ENCODE measurements at regions not wholly inside any gene's neighbourhood (a gene's known extent, or its start where the extent isn't known, plus 50 kb on each side); places are given as distances from the start of the nearest gene placed in this dataset.

DNA sequence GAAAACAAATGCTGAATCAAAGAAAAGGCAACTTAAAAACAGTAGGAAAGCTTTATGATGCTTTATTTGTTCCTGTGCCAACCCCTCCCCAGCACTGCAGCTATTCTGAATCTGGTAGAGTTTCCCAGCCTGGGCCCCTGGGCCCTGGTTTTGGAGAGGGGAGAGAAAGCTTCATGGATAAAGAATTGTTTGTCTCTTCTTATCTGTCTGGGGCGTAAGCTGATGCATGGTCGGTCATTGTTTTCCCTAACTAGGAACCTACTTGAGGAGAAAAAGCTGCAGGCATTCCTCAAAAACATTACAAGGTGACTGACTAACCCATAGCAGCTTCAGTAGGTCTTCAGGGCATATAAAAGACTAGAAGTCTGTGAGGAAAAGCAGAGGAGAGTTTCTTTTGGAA is 758.1 kb upstream of the EPHA7 start:
- Histone ChIP-seq H3K9ac (ENCODE audit: low read length) (no peak overlapping the region), H3K79me2 (replicated peaks; ENCODE audit: insufficient read depth, low read length) (no peaks in the 10 kb centered on the region), H3K27ac (ENCODE audit: low read length) (no peak overlapping the region), H3K27me3 (ENCODE audit: insufficient read depth, low read depth, low read length) (no peaks in the 10 kb centered on the region), H3K9me2 (ENCODE audit: insufficient read depth, low read length) (no peaks in the 10 kb centered on the region), H3K36me3 (ENCODE audit: insufficient read depth, low read length) (no peaks in the 10 kb centered on the region), H2AFZ (ENCODE audit: low read depth, low read length) (no peak overlapping the region), H3F3A (ENCODE audit: insufficient read depth, low read length, poor library complexity, severe bottlenecking) (no peaks in the 10 kb centered on the region), H3K4me3 (ENCODE audit: low read length) (no peak overlapping the region), H3K4me2 (ENCODE audit: low read length) (no peak overlapping the region), H3K9me3 (ENCODE audit: low read length) (no peaks in the 10 kb centered on the region), H4K20me1 (ENCODE audit: insufficient read depth) (no peaks in the 10 kb centered on the region)
- TF ChIP-seq TAF1 (IDR thresholded peaks at IDR 0.05; ENCODE audit: low read depth) (no peak), MXI1 (conservative IDR thresholded peaks at IDR 0.05; ENCODE audit: poor library complexity, severe bottlenecking) (no peak), EZH2 (IDR thresholded peaks at IDR 0.05; ENCODE audit: borderline replicate concordance, insufficient read depth, low read length, poor library complexity, severe bottlenecking) (no peak), POLR2AphosphoS5 (IDR thresholded peaks at IDR 0.05) (no peak)
- TF ChIP-seq, protein P1, sequence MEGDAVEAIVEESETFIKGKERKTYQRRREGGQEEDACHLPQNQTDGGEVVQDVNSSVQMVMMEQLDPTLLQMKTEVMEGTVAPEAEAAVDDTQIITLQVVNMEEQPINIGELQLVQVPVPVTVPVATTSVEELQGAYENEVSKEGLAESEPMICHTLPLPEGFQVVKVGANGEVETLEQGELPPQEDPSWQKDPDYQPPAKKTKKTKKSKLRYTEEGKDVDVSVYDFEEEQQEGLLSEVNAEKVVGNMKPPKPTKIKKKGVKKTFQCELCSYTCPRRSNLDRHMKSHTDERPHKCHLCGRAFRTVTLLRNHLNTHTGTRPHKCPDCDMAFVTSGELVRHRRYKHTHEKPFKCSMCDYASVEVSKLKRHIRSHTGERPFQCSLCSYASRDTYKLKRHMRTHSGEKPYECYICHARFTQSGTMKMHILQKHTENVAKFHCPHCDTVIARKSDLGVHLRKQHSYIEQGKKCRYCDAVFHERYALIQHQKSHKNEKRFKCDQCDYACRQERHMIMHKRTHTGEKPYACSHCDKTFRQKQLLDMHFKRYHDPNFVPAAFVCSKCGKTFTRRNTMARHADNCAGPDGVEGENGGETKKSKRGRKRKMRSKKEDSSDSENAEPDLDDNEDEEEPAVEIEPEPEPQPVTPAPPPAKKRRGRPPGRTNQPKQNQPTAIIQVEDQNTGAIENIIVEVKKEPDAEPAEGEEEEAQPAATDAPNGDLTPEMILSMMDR (IDR thresholded peaks at IDR 0.05; ENCODE audit: poor library complexity, severe bottlenecking): no peak

DNA sequence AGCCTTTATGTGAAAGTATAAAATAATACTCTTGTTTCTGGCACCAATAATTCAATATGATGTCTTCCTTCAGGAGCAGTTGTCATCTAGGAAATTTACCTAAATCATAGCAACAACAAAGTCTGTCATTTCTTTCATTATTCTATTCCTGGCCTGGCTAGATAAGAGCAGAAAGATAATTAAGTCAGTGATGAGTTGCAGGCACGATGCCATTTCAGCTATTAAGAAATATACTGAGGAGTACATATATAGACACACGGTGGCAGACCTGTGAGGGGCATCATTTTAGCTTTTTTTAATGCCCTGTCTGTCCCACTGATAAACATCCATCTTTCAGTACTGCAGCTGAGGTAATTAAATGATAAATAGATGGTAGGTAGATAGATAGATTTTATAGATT is 756.1 kb upstream of the EPHA7 start:
- Histone ChIP-seq H3K9ac (ENCODE audit: low read length) (no peak overlapping the region), H2AFZ (ENCODE audit: low read depth, low read length) (no peak overlapping the region), H3K27me3 (ENCODE audit: insufficient read depth, low read depth, low read length) (no peaks in the 10 kb centered on the region), H3K9me2 (ENCODE audit: insufficient read depth, low read length) (no peaks in the 10 kb centered on the region), H3K79me2 (replicated peaks; ENCODE audit: insufficient read depth, low read length) (no peaks in the 10 kb centered on the region), H4K20me1 (ENCODE audit: insufficient read depth) (no peaks in the 10 kb centered on the region), H3K9me3 (ENCODE audit: low read length) (no peaks in the 10 kb centered on the region), H3K36me3 (ENCODE audit: insufficient read depth, low read length) (no peaks in the 10 kb centered on the region), H3K27ac (ENCODE audit: low read length) (no peak overlapping the region), H3K4me3 (ENCODE audit: low read length) (no peak overlapping the region), H3F3A (ENCODE audit: insufficient read depth, low read length, poor library complexity, severe bottlenecking) (no peaks in the 10 kb centered on the region), H3K4me2 (ENCODE audit: low read length) (no peak overlapping the region)
- TF ChIP-seq, protein P1 (IDR thresholded peaks at IDR 0.05; ENCODE audit: poor library complexity, severe bottlenecking): no peak
- TF ChIP-seq, protein P2, sequence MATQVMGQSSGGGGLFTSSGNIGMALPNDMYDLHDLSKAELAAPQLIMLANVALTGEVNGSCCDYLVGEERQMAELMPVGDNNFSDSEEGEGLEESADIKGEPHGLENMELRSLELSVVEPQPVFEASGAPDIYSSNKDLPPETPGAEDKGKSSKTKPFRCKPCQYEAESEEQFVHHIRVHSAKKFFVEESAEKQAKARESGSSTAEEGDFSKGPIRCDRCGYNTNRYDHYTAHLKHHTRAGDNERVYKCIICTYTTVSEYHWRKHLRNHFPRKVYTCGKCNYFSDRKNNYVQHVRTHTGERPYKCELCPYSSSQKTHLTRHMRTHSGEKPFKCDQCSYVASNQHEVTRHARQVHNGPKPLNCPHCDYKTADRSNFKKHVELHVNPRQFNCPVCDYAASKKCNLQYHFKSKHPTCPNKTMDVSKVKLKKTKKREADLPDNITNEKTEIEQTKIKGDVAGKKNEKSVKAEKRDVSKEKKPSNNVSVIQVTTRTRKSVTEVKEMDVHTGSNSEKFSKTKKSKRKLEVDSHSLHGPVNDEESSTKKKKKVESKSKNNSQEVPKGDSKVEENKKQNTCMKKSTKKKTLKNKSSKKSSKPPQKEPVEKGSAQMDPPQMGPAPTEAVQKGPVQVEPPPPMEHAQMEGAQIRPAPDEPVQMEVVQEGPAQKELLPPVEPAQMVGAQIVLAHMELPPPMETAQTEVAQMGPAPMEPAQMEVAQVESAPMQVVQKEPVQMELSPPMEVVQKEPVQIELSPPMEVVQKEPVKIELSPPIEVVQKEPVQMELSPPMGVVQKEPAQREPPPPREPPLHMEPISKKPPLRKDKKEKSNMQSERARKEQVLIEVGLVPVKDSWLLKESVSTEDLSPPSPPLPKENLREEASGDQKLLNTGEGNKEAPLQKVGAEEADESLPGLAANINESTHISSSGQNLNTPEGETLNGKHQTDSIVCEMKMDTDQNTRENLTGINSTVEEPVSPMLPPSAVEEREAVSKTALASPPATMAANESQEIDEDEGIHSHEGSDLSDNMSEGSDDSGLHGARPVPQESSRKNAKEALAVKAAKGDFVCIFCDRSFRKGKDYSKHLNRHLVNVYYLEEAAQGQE (IDR thresholded peaks at IDR 0.05; ENCODE audit: borderline replicate concordance): no peak
- no peak for TF ChIP-seq EP300 (conservative IDR thresholded peaks at IDR 0.05; ENCODE audit: poor library complexity, severe bottlenecking)
- no peak for TF ChIP-seq RAD21 (conservative IDR thresholded peaks at IDR 0.05)
- TF ChIP-seq EZH2 (IDR thresholded peaks at IDR 0.05; ENCODE audit: borderline replicate concordance, insufficient read depth, low read length, poor library complexity, severe bottlenecking): no peak
- TF ChIP-seq TAF1 (IDR thresholded peaks at IDR 0.05; ENCODE audit: low read depth): no peak
- TF ChIP-seq SMC3 (conservative IDR thresholded peaks at IDR 0.05; ENCODE audit: poor library complexity): no peak
- no peak for TF ChIP-seq POLR2AphosphoS5 (IDR thresholded peaks at IDR 0.05)
- TF ChIP-seq MXI1 (conservative IDR thresholded peaks at IDR 0.05; ENCODE audit: poor library complexity, severe bottlenecking): no peak

Data from neural cell (in vitro differentiated cells).